ENCODE measurements at regions not wholly inside any gene's neighbourhood (a gene's known extent, or its start where the extent isn't known, plus 50 kb on each side); places are given as distances from the start of the nearest gene placed in this dataset.

DNA sequence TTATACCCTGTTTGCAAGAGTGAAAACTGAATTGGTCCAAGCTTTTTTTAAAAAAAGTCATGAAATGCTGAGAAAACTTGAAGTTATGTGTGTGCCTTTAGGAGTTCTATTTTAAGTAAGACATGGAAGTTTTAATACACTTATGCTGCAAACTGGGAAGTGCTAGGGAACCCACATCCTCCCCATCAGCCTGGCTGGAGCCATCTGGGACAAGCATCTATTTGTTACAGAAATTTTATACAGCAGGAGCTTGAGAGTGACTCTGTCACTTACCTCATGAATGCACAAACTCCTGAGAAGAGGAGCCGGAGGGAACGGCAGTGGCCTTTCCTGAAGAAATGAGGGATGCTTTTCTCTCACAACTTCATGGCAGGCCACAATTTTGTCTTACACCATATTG lies 78.2 kb upstream of the SLC44A3 start:
- Histone ChIP-seq H3K4me1 (ENCODE audit: insufficient read depth, low read length) (peaks cover 27% of the 10 kb centered on the region), H3K36me3 (ENCODE audit: insufficient read depth, low read length) (no peaks in the 10 kb centered on the region), H2AFZ (ENCODE audit: low read depth, low read length) (no peak overlapping the region), H3K27me3 (ENCODE audit: insufficient read depth, low read length) (no peaks in the 10 kb centered on the region), H3K79me2 (ENCODE audit: insufficient read depth, low read length) (no peaks in the 10 kb centered on the region), H3K27ac (ENCODE audit: low read depth, low read length) (no peak overlapping the region), H3K9ac (ENCODE audit: low read length) (no peak overlapping the region), H3K4me3 (ENCODE audit: insufficient read depth, low read depth, low read length) (no peak overlapping the region), H3K9me3 (ENCODE audit: insufficient read depth, low read depth, low read length) (no peaks in the 10 kb centered on the region), H3K4me2 (ENCODE audit: low read length) (no peak overlapping the region), H4K20me1 (ENCODE audit: insufficient read depth, low read length) (no peaks in the 10 kb centered on the region)
- H3K4me3 Mint-ChIP-seq (ENCODE audit: unreplicated experiment) = no peak overlapping the region
- no peak overlapping the region for H3K27ac Mint-ChIP-seq (ENCODE audit: unreplicated experiment)
- TF ChIP-seq EZH2 (IDR thresholded peaks at IDR 0.05; ENCODE audit: insufficient read depth, low read length) = no peak
- peak; percentile 84 for FAIRE-seq
- peaks cover 60% of the 10 kb centered on the region for H3K4me1 Mint-ChIP-seq (ENCODE audit: low read depth, unreplicated experiment)
- peaks cover 3% of the 10 kb centered on the region for H3K27me3 Mint-ChIP-seq (ENCODE audit: low read depth, unreplicated experiment)
- H3K36me3 Mint-ChIP-seq (ENCODE audit: low read depth, unreplicated experiment) = peaks cover 4% of the 10 kb centered on the region
- no peak for DNase-seq (ENCODE audit: low read depth)
- H3K9me3 Mint-ChIP-seq (ENCODE audit: unreplicated experiment) = peaks cover 4% of the 10 kb centered on the region

GRCh38 chr1:94741510-94741909 lies 78.6 kb upstream of the SLC44A3 start:
- Mint-ChIP-seq H3K4me1 (ENCODE audit: low read depth, unreplicated experiment) (peaks cover 60% of the 10 kb centered on the region), H3K27ac (ENCODE audit: unreplicated experiment) (peak overlapping the region; percentile 71)
- peak; percentile 69 for FAIRE-seq

GRCh38 chr1:94739521-94740061 lies 80.6 kb upstream of the SLC44A3 start:
- peak; percentile 99 for DNase-seq (ENCODE audit: low read depth)
- H3K4me2 ChIP-seq (ENCODE audit: low read length) = peak overlapping the region; percentile 39
- no peak overlapping the region for H2AFZ ChIP-seq (ENCODE audit: low read depth, low read length)
- H3K27ac ChIP-seq (ENCODE audit: low read depth, low read length) = peak overlapping the region; percentile 64
- H3K4me3 ChIP-seq (ENCODE audit: insufficient read depth, low read depth, low read length) = no peak overlapping the region
- no peak for TF ChIP-seq EZH2 (IDR thresholded peaks at IDR 0.05; ENCODE audit: insufficient read depth, low read length)
- TF ChIP-seq CTCF (IDR thresholded peaks at IDR 0.05; ENCODE audit: insufficient read depth, low read depth, low read length) = no peak
- no peaks in the 10 kb centered on the region for H3K36me3 ChIP-seq (ENCODE audit: insufficient read depth, low read length)
- no peaks in the 10 kb centered on the region for H3K27me3 Mint-ChIP-seq (ENCODE audit: low read depth, unreplicated experiment)
- peaks cover 69% of the 10 kb centered on the region for H3K4me1 Mint-ChIP-seq (ENCODE audit: low read depth, unreplicated experiment)
- no peak overlapping the region for H3K9ac ChIP-seq (ENCODE audit: low read length)
- H3K4me3 Mint-ChIP-seq (ENCODE audit: unreplicated experiment) = peak overlapping the region; percentile 42
- H3K79me2 ChIP-seq (ENCODE audit: insufficient read depth, low read length) = no peaks in the 10 kb centered on the region
- peak overlapping the region; percentile 98 for H3K27ac Mint-ChIP-seq (ENCODE audit: unreplicated experiment)
- no peaks in the 10 kb centered on the region for H4K20me1 ChIP-seq (ENCODE audit: insufficient read depth, low read length)
- H3K9me3 ChIP-seq (ENCODE audit: insufficient read depth, low read depth, low read length) = no peaks in the 10 kb centered on the region
- FAIRE-seq = peak; percentile 78
- peaks cover 4% of the 10 kb centered on the region for H3K9me3 Mint-ChIP-seq (ENCODE audit: unreplicated experiment)
- H3K36me3 Mint-ChIP-seq (ENCODE audit: low read depth, unreplicated experiment) = no peaks in the 10 kb centered on the region
- H3K4me1 ChIP-seq (ENCODE audit: insufficient read depth, low read length) = peaks cover 30% of the 10 kb centered on the region
- H3K27me3 ChIP-seq (ENCODE audit: insufficient read depth, low read length) = no peaks in the 10 kb centered on the region

More at GRCh38 chr1:94741510-94741909, 78.6 kb upstream of the SLC44A3 start:
- no peak overlapping the region for H3K27ac ChIP-seq (ENCODE audit: low read depth, low read length)
- no peaks in the 10 kb centered on the region for H3K79me2 ChIP-seq (ENCODE audit: insufficient read depth, low read length)
- no peaks in the 10 kb centered on the region for H3K36me3 ChIP-seq (ENCODE audit: insufficient read depth, low read length)
- peaks cover 30% of the 10 kb centered on the region for H3K4me1 ChIP-seq (ENCODE audit: insufficient read depth, low read length)
- DNase-seq (ENCODE audit: low read depth) = no peak
- Mint-ChIP-seq H3K27me3 (ENCODE audit: low read depth, unreplicated experiment) (peaks cover 3% of the 10 kb centered on the region), H3K36me3 (ENCODE audit: low read depth, unreplicated experiment) (peaks cover 4% of the 10 kb centered on the region), H3K9me3 (ENCODE audit: unreplicated experiment) (peaks cover 5% of the 10 kb centered on the region), H3K4me3 (ENCODE audit: unreplicated experiment) (no peak overlapping the region)
- no peak for TF ChIP-seq CTCF (IDR thresholded peaks at IDR 0.05; ENCODE audit: insufficient read depth, low read depth, low read length)
- TF ChIP-seq EZH2 (IDR thresholded peaks at IDR 0.05; ENCODE audit: insufficient read depth, low read length) = no peak
- H2AFZ ChIP-seq (ENCODE audit: low read depth, low read length) = no peak overlapping the region
- no peak overlapping the region for H3K9ac ChIP-seq (ENCODE audit: low read length)
- H3K4me2 ChIP-seq (ENCODE audit: low read length) = no peak overlapping the region
- H3K27me3 ChIP-seq (ENCODE audit: insufficient read depth, low read length) = no peaks in the 10 kb centered on the region
- H3K9me3 ChIP-seq (ENCODE audit: insufficient read depth, low read depth, low read length) = no peaks in the 10 kb centered on the region
- H4K20me1 ChIP-seq (ENCODE audit: insufficient read depth, low read length) = no peaks in the 10 kb centered on the region
- no peak overlapping the region for H3K4me3 ChIP-seq (ENCODE audit: insufficient read depth, low read depth, low read length)
